Endothelial cell of umbilical vein (primary cell): ENCODE measurements at regions not wholly inside any gene's neighbourhood (a gene's known extent, or its start where the extent isn't known, plus 50 kb on each side); places are given as distances from the start of the nearest gene placed in this dataset.
"Not testable (repeated sequence)": the region's sequence is repeated elsewhere in the genome, so short reads cannot be mapped to it uniquely, and the experiment has no call there.

Source experiments
- BruUV-seq: library from RNA; stranded (reverse); fragments of 400-500 nt; replicated peaks from 2 replicates; lab custom pipeline; 2021; lab: Mats Ljungman, UMichigan
- CTCF ChIA-PET: fragments of 300-600, 350-600 bp; sonication (Branson Sonifier 250); formaldehyde crosslinking; loops from one replicate; lab custom pipeline; 2021; ENCODE audit warnings: antibody characterized with exemption, inconsistent platforms; lab: Charles Lee
- POLR2A ChIA-PET: fragments of 300-600, 350-600 bp; sonication (Branson Sonifier 250); formaldehyde crosslinking; loops from one replicate; lab custom pipeline; 2021; ENCODE audit warnings: antibody characterized with exemption, inconsistent platforms; lab: Charles Lee
- DNase-seq: peaks from one replicate; pipeline ENCODE4 v3.0.0-alpha.2; 2011; ENCODE audit warnings: low read depth, low spot score
- FAIRE-seq: peaks from 2 replicates; lab custom pipeline; 2011; peaks lifted over from hg19 to GRCh38; lab: Jason Lieb, UNC
- H2AFZ ChIP-seq: 2 replicates; pipeline ENCODE4 v1.6.0; 2012; ENCODE audit warnings: low read depth, low read length, control low read depth, inconsistent platforms
- H3K27ac ChIP-seq: 2 replicates; pipeline ENCODE4 v1.5.1; 2011; ENCODE audit warnings: low read depth, mild to moderate bottlenecking, control low read depth, low read length, moderate library complexity; ENCODE audit not compliant: insufficient read depth
- H3K27me3 ChIP-seq, 2 experiments: 2 replicates each; pipeline versions ENCODE4 v1.6.0 to v1.6.1; 2011; ENCODE audit warnings: low read length in 2 of 2, mixed read lengths in 1 of 2; ENCODE audit not compliant: control insufficient read depth in 2 of 2, insufficient read depth in 2 of 2
- H3K36me3 ChIP-seq, 2 experiments: 2 replicates in 1 of 2; 3 replicates in 1 of 2; pipeline ENCODE4 v1.5.1; 2011; ENCODE audit warnings: low read length in 2 of 2, mild to moderate bottlenecking in 1 of 2, moderate library complexity in 1 of 2; ENCODE audit not compliant: control insufficient read depth in 2 of 2, insufficient read depth in 2 of 2; ENCODE audit errors: extremely low read depth in 1 of 2
- H3K4me1 ChIP-seq: 3 replicates; pipeline ENCODE4 v1.5.1; 2011; ENCODE audit warnings: mild to moderate bottlenecking, low read length; ENCODE audit not compliant: control insufficient read depth, insufficient read depth; ENCODE audit errors: extremely low read depth
- H3K4me2 ChIP-seq: 2 replicates; pipeline ENCODE4 v1.6.1; 2011; ENCODE audit warnings: low read length, control low read depth, mixed read lengths; ENCODE audit not compliant: insufficient read depth
- H3K4me3 ChIP-seq, 3 experiments: fragments of 200-600 bp in 1 of 3; sonication (generic), shearing (Covaris generic) in 1 of 3; replicated peaks in 1 of 3; 2 replicates each; pipeline ENCODE4 v1.5.1; 2011 to 2016; ENCODE audit warnings: control low read depth in 3 of 3, low read length in 3 of 3, mild to moderate bottlenecking in 2 of 3, inconsistent platforms in 1 of 3, low read depth in 1 of 3, moderate library complexity in 1 of 3; ENCODE audit not compliant: insufficient read depth in 1 of 3
- H3K79me2 ChIP-seq: 2 replicates; pipeline ENCODE4 v1.6.0; 2012; ENCODE audit warnings: low read length, inconsistent platforms; ENCODE audit not compliant: control insufficient read depth, insufficient read depth
- H3K9ac ChIP-seq: replicated peaks from 2 replicates; pipeline ENCODE3; 2011; ENCODE audit warnings: low read length, control low read depth; ENCODE audit not compliant: insufficient read depth; ENCODE audit errors: extremely low read depth
- H3K9me1 ChIP-seq: replicated peaks from 3 replicates; pipeline ENCODE4 v1.6.0; 2011; ENCODE audit warnings: mild to moderate bottlenecking, low read length; ENCODE audit not compliant: control insufficient read depth, insufficient read depth; ENCODE audit errors: extremely low read depth
- H3K9me3 ChIP-seq: replicated peaks from 2 replicates; pipeline ENCODE4 v1.5.1; 2012; ENCODE audit warnings: low read length, inconsistent platforms; ENCODE audit not compliant: control insufficient read depth, insufficient read depth
- H4K20me1 ChIP-seq: replicated peaks from 2 replicates; pipeline ENCODE3; 2011; ENCODE audit warnings: mild to moderate bottlenecking, low read length; ENCODE audit not compliant: control insufficient read depth, insufficient read depth; ENCODE audit errors: extremely low read depth
- dilution Hi-C: fragments of 300-500 bp; cut with MboI; formaldehyde crosslinking; loops from one replicate; pipeline ENCODE4 v1.15.0; 2019; ENCODE audit warnings: low sequenced_read_pairs; ENCODE audit not compliant: extremely low pct_ligation_motif_present
- intact Hi-C: fragments of 100-400 bp; cut with micrococcal nuclease; formaldehyde crosslinking; loops from one replicate; pipeline ENCODE4 v1.10.0; 2022

DNA sequence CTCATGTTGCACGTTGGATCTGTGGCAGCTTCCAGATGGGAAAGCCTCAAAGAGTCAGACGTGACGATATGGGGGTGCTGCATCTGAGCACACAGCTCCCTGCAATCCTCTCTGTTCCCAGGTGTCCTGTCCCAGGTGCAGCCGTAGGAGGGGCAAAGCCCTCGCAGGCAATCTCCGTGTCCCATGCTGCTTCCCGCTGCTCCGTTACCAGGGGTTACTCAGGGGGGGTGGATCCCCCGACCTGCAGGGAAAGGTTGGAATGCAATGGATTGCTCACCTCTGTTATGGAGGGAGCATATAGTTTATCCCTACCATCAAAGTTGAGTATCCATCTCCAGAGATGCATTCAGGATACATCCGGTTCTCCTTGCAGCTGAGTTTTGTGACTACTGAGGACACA is 476.1 kb downstream of the GOLGA6L6 start:
- BruUV-seq, dilution Hi-C loops, H3K9me1 ChIP-seq, intact Hi-C loops, POLR2A ChIA-PET, H3K9ac ChIP-seq, H3K4me3 ChIP-seq, FAIRE-seq, H3K27ac ChIP-seq, H3K27me3 ChIP-seq, H4K20me1 ChIP-seq, CTCF ChIA-PET, H3K79me2 ChIP-seq, H3K4me1 ChIP-seq, DNase-seq, H3K9me3 ChIP-seq, H2AFZ ChIP-seq, H3K4me2 ChIP-seq, H3K36me3 ChIP-seq: not testable (repeated sequence)

DNA sequence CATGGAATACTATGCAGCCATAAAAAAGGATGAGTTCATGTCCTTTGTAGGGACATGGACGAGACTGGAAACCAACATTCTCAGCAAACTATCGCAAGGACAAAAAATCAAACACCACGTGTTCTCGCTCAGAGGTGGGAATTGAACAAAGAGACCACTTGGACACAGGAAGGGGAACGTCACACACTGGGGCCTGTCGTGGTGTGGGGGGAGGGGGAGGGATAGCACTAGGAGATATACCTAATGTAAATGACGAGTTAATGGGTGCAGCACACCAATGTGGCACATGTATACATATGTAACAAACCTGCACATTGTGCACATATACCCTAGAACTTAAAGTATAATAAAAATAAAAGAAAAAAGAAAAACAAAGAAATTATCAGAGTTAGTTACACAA is 478.4 kb downstream of the GOLGA6L6 start:
- POLR2A ChIA-PET, CTCF ChIA-PET, dilution Hi-C loops, H3K4me1 ChIP-seq, H2AFZ ChIP-seq, DNase-seq, H3K36me3 ChIP-seq, FAIRE-seq, H3K4me3 ChIP-seq, H3K27me3 ChIP-seq, H3K27ac ChIP-seq, intact Hi-C loops, H3K79me2 ChIP-seq, H3K9me3 ChIP-seq, H3K9ac ChIP-seq, BruUV-seq, H4K20me1 ChIP-seq, H3K9me1 ChIP-seq, H3K4me2 ChIP-seq: not testable (repeated sequence)

GRCh38 chr15:20060838-20061237 is 480.8 kb downstream of the GOLGA6L6 start:
- H3K27me3 ChIP-seq, FAIRE-seq, CTCF ChIA-PET: not testable (repeated sequence)

DNA sequence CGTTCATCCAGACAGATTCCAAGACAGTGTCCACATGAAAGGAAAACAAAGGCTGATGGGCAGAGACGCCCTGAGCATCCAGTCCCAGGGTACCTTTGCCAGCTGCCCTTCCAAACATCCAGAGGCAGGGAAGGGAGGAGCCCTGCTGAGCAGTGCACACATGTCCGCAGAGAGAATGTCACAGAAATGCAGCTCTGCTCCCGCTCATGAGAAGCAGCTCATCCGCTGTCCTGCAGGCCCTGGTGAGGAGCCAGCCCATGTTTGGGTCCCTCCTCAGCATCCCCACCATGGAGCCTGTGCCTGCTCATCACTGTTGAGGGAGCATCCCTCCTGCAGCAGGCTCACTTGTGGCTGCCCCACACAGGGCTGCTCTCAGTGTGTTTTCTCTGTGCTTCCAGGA is 484.7 kb downstream of the GOLGA6L6 start:
- H3K27me3 ChIP-seq, H3K27ac ChIP-seq, H3K4me3 ChIP-seq, FAIRE-seq, H3K9me1 ChIP-seq, intact Hi-C loops, BruUV-seq, H3K79me2 ChIP-seq, CTCF ChIA-PET, H3K9me3 ChIP-seq, H4K20me1 ChIP-seq, H3K9ac ChIP-seq, H2AFZ ChIP-seq, H3K4me2 ChIP-seq, POLR2A ChIA-PET, H3K36me3 ChIP-seq, dilution Hi-C loops, DNase-seq, H3K4me1 ChIP-seq: not testable (repeated sequence)

More at GRCh38 chr15:20060838-20061237, 480.8 kb downstream of the GOLGA6L6 start:
- H3K9me1 ChIP-seq, H3K9me3 ChIP-seq, H3K4me1 ChIP-seq, H3K79me2 ChIP-seq, H3K36me3 ChIP-seq, POLR2A ChIA-PET, H4K20me1 ChIP-seq, H3K4me2 ChIP-seq, dilution Hi-C loops, BruUV-seq, intact Hi-C loops, DNase-seq, H3K4me3 ChIP-seq, H3K9ac ChIP-seq, H3K27ac ChIP-seq, H2AFZ ChIP-seq: not testable (repeated sequence)
